NCI-H446 (cell line): ENCODE measurements at regions not wholly inside any gene's neighbourhood (a gene's known extent, or its start where the extent isn't known, plus 50 kb on each side); places are given as distances from the start of the nearest gene placed in this dataset.
"Not testable (repeated sequence)": the region's sequence is repeated elsewhere in the genome, so short reads cannot be mapped to it uniquely, and the experiment has no call there.

ENCODE experiments used
- DNase-seq, 2 experiments: peaks; one replicate each; lab custom pipeline; 2025; lab: John Stamatoyannopoulos, UW

DNA sequence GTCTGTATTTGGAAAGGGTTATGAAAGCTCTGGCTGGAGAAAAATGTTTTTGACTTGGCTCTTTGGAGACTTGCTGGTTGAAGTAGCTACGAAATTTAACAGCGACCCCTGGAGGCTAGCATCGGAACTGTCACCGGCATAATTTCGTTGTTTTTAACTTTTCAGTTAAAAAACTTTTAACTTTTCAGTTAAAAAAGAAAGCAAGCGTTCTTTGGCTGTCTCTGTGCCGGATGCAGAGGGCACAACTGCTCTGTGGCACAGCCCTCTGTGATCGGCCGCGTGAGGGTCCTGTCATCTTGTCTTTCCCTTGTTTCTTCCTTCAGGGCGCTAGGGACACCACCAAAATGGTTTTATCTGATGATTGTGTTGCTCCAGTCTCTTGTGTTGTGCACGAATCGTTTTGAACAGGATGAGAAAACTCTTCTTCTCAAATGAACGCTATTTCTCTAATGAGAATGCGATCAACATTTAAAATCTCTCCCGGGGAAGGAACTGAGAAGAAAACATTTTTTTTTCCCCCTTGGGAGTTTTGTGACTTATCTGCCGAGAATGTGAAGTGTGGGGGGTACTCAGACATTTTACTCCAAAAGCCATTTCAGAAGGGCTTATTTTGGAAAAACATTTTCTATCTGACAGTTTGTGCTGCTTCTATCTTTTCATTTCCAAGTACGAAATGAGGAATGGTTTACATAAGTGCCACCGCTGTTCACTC is 57.1 kb downstream of the ADCYAP1 start:
- DNase-seq, result peak; percentile 6 to 46

DNA sequence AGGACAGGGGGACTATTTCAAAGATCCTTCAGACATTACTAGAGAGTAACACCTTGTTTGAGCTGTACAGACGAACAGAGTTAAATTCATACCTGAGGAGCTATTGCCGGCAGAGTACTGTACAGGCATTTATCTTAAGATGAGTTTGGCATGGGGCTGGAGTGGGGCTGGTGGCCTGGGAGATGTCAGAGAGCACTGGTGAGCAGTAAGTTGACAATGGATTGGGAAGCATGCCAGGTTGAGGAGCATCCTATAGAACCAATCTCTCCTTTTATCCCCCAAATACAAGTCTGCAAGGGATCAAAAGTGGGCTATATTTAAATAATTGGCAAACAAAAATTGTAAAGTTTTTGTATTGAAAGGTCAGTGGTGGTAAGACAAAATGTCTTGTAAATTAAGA is 58.6 kb downstream of the ADCYAP1 start:
- DNase-seq, result no peak

DNA sequence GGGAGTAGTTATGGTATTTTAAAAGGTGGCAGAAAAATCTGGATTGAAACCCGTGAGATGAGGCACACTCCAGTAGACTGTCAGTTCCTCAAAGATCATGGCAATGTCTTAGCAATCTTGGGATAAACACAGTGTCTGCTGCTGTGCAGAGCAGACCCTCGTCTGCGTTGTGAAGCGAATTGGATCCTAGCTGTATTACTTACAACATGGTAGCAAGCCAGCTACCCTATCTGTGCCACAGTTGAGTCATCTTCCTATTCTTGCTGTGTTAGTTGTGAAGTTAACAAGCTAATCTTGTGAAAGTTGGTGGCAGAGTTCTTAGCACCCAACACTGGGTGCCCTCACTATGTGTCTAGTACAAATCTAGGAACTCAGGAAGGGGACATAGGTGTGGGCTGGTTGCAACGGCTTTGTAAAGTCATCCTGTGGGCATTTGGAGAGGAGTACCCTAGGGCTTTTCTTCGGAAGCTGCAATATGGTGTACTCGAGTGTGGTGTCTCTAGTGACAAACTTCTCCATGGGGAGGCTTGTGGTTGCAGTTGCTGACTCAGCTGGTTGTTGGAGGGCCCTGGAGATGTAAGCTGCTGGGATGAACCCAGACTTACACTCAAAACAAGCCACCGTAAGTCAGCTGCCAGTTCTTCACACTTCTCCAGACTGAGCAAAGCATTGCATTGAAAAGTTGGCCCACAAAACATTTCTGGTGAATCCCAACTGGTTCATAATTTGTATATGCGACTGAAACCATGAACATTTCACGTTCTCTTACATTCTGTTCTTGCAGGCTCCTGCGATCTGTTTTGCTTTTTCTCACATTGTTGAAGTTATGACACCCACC is 61.5 kb downstream of the ADCYAP1 start:
- no peak for DNase-seq

DNA sequence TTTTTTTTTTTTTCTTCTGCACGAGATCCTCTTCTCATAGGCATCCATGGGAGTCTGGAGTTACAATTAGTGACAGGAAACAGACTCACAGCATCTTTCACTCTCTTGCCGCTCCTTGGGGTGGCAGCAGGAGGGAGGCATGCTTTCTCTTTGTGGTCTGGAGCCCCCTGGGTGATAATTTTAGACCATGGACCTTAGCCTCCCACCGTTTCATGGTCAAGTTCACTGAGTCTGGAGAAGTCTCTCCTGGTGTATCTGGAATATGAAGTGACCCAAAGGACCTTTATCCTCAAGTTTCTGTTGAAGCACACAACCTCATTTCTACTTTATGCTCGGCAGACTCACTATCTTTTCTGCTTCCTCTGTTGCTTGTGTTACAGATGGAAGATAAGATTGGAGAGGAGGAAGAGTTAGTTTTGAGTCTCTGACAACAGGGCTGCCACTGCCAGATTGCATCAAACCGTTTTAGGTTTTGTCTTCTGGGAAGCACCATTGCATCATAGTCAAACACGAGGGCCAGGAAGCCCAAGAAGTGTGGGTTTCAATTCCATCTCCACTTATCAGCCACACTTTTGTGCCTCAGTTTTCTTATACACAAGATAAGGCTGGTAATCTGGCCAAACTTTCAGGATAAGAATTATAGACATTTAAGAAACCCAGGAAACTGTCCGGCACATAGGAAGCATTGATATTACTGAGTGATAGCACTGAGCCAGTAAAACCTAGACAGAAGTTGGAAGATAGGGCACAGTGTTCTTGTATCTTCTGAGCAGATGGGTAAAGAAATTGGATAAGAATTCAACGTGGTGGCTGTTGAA is 62.3 kb downstream of the ADCYAP1 start:
- DNase-seq, result no peak

DNA sequence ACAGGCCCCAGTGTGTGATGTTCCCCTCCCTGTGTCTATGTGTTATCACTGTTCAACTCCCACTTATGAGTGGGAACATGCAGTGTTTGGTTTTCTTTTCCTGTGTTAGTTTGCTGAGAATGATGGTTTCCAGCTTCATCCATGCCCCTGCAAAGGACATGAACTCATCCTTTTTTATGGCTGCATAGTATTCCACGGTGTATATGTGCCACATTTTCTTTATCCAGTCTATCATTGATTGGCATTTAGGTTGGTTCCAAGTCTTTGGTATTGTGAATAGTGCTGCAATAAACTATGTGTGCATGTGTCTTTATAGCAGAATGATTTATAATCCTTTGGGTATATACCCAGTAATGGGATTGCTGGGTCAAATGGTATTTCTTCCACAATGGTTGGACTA is 64.2 kb downstream of the ADCYAP1 start:
- not testable (repeated sequence) for DNase-seq

DNA sequence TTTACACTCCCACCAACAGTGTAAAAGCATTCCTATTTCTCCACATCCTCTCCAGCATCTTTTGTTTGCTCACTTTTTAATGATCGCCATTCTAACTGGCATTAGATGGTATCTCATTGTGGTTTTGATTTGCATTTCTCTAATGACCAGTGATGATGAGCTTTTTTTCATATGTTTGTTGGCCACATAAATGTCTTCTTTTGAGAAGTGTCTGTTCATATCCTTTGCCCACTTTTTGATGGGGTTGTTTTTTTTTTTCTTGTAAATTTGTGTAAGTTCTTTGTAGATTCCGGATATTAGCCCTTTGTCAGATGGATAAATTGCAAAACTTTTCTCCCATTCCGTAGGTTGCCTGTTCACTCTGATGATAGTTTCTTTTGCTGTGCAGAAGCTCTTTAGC is 64.6 kb downstream of the ADCYAP1 start:
- DNase-seq, result not testable (repeated sequence)

DNA sequence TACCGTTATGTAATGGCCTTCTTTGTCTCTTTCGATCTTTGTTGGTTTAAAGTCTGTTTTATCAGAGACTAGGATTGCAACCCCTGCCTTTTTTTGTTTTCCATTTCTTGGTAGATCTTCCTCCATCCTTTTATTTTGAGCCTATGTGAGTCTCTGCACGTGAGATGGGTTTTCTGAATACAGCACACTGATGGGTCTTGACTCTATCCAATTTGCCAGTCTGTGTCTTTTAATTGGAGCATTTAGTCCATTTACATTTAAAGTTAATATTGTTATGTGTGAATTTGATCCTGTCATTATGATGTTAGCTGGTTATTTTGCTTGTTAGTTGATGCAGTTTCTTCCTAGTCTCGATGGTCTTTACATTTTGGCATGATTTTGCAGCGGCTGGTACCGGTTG is 69.9 kb downstream of the ADCYAP1 start:
- DNase-seq, result not testable (repeated sequence)

DNA sequence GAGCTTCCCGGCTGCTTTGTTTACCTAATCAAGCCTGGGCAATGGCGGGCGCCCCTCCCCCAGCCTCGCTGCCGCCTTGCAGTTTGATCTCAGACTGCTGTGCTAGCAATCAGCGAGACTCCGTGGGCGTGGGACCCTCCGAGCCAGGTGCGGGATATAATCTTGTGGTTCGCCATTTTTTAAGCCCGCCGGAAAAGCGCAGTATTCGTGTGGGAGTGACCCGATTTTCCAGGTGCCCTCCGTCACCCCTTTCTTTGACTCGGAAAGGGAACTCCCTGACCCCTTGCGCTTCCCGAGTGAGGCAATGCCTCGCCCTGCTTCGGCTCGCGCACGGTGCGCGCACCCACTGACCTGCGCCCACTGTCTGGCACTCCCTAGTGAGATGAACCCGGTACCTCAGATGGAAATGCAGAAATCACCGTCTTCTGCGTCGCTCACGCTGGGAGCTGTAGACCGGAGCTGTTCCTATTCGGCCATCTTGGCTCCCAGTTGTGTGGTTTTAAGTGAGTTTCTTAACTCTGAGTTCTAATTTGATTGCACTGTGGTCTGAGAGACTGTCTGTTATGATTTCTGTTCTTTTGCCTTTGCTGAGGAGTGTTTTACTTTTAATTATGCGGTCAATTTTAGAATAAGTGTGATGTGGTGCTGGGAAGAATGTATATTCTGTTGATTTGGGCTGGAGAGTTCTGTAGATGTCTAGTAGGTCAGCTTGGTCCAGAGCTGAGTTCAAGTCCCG is 71.9 kb downstream of the ADCYAP1 start:
- not testable (repeated sequence) for DNase-seq

DNA sequence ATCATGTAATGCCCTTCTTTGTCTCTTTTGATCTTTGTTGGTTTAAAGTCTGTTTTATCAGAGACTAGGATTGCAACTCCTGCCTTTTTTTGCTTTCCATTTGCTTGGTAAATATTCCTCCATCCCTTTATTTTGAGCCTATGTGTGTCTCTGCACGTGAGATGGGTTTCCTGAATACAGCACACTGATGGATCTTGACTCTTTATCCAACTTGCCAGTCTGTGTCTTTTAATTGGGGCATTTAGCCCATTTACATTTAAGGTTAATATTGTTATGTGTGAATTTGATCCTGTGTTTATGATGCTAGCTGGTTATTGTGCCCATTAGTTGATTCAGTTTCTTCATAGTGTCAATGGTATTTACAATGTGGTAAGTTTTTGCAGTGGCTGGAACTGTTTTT is 72.7 kb downstream of the ADCYAP1 start:
- not testable (repeated sequence) for DNase-seq

DNA sequence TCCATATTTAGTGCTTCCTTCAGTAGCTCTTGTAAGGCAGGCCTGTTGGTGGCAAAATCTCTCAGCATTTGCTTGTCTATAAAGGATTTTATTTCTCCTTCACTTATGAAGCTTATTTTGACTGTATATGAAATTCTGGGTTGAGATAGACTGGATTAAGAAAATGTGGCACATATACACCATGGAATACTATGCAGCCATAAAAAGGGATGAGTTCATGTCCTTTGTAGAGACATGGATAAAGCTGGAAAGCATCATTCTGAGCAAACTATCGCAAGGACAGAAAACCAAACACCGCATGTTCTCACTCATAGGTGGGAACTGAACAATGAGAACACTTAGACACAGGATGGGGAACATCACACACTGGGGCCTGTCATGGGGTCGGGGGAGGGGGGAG is 73.1 kb downstream of the ADCYAP1 start:
- not testable (repeated sequence) for DNase-seq

DNA sequence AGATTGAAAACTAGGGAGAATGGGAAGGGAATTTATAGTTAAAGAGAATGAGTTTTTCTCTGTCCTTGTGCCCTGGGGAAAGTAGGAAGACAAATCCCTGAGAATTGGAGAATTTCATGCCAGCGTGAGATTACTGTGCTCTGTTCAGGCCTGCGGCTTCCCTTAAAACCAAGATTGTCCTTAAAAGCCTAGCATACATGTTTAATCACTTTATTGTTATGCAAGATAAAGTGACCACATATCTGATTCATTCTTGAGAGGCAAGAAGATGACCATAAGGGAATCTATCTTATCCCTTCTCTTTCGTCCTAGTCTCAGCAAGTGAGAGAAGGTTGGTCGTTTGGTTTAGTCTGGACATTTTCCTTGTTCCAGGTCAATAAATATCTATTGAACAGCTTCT is 75.9 kb downstream of the ADCYAP1 start:
- no peak for DNase-seq

DNA sequence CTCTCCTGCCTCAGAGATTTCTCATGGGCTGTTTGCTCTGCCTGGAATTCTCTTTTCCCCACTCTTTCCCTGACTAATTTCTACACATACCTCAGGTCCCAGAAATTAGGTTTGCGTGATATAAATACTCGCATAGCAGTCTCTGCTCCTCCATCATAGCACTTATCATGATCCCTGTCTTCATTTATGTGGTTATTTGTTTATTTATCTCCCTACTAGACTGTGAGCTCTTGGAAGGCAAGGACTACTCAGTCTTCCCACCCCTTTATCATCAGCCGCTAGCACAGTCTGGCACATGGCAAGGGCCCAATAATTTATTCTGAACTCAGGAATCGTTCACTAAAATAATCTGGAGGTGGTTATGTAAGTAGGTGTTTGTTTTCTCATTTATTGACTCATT is 79.3 kb downstream of the ADCYAP1 start:
- peak in 1 of 2 experiments; percentile 44 for DNase-seq

DNA sequence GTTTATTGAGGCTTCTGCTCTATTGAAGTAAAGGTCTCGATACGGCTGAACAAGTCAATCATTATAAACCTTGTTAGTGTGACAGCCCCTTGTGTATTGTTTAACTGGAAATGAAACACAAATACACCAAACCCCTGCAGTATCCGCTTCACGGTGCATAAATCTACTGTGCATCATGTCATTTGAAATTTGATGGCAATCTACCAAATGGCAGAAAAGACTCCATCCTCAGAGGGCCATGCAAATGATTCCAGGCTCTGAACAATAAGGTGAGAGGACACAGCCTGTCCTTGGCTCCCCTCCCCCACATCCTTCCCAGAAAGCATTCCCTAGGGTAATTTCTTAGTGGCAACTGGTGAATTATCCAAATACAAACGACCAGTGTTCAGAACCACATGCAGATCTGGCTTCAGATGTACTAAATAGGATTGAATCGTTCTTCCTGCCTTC is 80.6 kb downstream of the ADCYAP1 start:
- peak; percentile 84 to 85 for DNase-seq

DNA sequence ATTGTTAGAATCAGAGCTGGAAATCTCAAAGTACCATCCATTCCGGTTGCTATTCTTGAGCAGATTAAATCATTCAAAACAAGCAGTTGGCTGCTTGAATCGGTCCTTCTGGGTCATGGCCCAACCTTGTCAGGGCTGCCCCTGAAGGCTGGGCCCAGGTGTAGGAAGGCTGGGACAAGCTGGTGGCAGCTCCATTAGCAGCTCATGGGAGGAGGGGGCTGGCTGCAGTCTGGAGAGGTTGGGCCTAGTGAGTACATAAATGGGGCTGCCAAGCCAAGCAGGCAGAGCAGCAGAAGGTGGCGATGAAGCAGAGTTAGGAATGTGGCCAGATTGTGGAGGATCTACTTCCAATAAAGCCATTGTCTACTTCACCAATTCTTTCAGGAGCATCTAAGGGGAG is 81.4 kb downstream of the ADCYAP1 start:
- peak; percentile 41 to 87 for DNase-seq

DNA sequence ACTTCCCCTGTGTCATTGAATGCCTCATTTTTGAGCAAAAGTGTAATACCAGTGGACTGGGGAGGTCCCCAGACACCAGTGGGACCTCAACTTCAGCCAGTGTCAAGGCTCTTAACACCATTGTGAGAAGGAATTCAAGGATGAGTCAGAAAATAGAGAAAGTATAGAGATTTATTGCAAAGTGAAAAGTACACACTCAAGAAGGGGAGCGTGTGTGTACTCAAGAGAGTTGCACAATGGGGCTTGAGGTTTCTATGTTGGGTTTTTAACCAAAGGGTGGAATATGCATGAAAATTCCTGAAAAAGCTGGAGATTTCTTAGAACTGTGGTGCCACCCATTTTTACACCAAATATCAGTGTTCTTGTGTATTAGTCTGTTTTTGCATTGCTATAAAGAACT is 81.9 kb downstream of the ADCYAP1 start:
- DNase-seq, result no peak

DNA sequence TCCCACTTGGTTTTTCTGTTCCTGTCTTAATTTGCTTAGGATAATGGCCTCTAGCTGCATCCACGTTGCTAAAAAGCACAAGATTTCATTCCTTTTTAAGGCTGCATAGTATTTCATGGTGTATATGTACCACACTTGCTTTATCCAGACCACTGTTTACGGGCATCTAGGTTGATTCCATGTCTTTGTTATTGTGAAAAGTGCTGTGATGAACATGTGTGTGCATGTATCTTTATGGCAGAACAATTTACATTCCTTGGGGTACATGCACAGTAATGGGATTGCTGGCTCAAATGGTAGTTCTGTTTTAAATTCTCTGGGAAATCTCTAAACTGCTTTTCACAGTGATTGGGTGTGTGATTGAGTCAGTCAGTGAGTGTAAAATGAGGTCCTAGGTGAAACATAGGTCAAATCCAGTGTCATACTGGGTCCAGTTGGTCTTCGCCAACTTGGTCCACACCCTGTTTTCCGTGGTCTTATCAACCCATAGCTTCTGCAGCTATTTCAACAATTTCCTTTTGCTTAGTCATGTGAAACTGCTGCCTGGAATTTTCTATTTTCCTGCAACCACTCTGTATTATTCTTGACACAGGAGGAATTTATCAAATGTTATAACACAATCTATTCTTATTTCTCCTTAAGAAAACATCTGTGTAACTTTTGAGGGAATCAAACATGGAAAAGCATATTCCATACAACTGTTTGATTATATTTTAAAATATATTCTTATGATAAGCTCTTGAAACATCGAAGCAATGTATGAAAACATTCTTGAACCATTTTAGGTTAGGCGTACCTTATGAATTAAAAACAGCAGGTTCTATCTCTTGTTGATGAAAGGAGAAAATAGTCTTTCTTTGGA is 82.9 kb downstream of the ADCYAP1 start:
- DNase-seq, result no peak

DNA sequence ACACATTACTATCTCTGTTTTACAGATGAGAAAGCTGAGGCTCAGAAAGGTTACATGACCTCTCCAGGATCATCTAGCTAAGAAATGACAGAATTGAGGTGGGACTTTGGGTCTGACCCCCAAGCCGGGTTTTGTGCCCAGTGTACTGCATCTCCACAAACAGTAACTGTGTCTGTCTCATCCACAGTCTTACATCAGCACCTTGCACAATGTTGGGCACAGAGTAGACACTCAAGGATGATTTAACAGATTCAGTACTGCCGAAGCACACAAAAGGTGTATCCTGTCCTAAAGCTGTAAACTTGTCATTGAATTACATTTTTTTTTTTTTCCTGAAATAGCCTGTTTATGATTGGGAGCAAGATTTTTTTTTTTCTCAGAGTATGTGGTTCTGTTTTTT is 84.8 kb downstream of the ADCYAP1 start:
- no peak for DNase-seq

DNA sequence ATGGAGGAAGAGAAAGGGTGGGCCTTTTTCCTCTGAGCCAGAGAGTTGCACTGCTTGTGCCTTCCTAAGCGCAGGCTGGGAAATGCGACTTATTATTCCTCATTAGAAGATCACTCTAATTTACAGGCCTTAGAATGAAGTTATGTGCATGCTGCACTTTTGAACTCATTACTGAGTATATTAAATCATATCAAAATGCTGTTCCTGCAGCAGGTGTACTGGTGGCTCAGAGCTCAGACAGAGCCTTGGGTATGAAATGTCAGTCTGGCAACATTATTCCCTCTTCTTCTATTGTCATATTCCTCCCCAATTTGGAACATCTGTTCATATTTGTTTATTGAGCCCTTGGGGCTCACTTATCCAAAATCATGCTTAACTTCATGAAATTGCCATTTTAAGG is 85.5 kb downstream of the ADCYAP1 start:
- no peak for DNase-seq

DNA sequence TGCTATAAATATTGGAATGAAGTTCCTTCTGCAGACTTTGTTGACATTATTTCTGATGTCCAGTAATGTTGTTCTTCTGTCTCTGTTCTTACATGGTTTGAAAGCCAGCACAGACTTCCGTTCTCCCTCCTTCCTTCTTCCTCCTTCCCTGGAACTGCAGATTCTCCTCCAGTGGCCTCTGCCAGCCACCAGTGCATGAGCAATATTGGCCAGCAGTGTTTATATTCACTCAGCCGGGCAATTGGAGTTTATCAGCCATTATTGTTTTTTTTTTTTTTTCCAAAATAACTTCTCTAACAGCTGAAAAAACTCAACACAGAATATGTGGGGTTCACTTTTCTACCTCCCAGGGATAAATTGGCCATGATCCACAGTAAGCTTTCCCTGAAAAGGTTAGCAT is 86.8 kb downstream of the ADCYAP1 start:
- DNase-seq, result no peak

DNA sequence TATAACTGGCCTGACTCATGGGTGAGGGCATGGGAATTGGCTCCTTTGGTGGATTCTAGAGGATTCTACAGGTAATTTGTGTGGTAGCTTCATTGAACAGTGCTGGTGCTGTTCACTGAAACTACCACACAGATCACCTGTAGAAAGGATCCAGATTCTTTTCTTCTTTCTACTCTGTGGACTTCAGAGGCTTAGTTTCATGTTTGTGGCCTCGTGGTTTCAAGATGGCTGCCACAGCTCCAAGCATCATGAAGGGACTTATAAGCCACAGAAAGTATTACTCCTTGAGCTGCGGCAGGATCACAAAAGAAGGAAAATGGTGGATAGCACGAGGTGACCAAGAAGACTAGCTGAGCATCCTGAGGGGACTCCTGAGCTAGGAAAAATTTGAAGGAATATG is 88.9 kb downstream of the ADCYAP1 start:
- DNase-seq, result no peak

DNA sequence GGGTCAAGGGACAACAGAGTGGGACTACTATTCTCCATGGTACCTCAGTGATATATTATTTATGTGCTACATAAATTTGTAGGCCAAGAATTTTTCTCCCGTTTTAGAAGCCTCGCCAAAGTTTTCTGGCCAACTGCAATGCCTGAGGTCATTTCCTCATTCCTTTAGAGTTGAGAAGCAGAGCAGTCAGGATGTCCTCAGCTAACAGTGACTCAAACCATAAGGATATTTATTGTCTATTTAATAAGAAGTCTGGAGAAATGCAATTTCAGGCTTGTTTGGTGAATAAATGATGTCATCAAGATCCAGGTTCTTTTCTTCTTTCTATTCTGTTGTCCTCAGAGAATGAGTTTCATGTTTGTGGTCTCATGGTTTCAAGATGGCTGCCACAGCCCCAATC is 91.0 kb downstream of the ADCYAP1 start:
- no peak for DNase-seq
